K562 (cell line): ENCODE measurements at regions not wholly inside any gene's neighbourhood (a gene's known extent, or its start where the extent isn't known, plus 50 kb on each side); places are given as distances from the start of the nearest gene placed in this dataset.

Experiments
- ATAC-seq: fragments of 200-7000 bp; cut with Tn5 transposase; 3 replicates; pipeline ENCODE4 v1.9.1; 2020; ENCODE audit warnings: moderate library complexity
- BruUV-seq: library from RNA; stranded (reverse); fragments of 400-500 nt; replicated peaks from 2 replicates; lab custom pipeline; 2021; lab: Mats Ljungman, UMichigan
- CTCF ChIA-PET: fragments of 300-600 bp; formaldehyde crosslinking; extraction: SDS; loops from one replicate; lab custom pipeline; 2021; ENCODE audit warnings: low intra/inter-chr PET ratio; lab: Yijun Ruan, JAX
- POLR2A ChIA-PET: fragments of 300-600, 350-650 bp; sonication (Branson Sonifier 250); formaldehyde crosslinking; extraction: SDS; loops from one replicate; lab custom pipeline; 2021; ENCODE audit warnings: antibody characterized with exemption, inconsistent platforms; lab: Yijun Ruan, JAX
- DNase-seq, 4 experiments: peaks; one replicate each; pipeline versions ENCODE4 v3.0.0 to v3.0.0-alpha.2; 2011 to 2018; ENCODE audit warnings: low spot score in 3 of 4, mixed read lengths in 3 of 4; ENCODE audit errors: extremely low read depth in 1 of 4
- FAIRE-seq: peaks from 2 replicates; lab custom pipeline; 2011; peaks lifted over from hg19 to GRCh38; lab: Jason Lieb, UNC
- H2AFZ ChIP-seq: 2 replicates; pipeline ENCODE4 v1.6.0; 2011; ENCODE audit warnings: low read depth, low read length, control low read depth, inconsistent platforms
- H3K27ac ChIP-seq: fragments of 200-600 bp; 3 replicates; pipeline ENCODE4 v1.8.0; 2011; ENCODE audit warnings: low read depth, mild to moderate bottlenecking, control low read depth, inconsistent platforms, low read length, moderate library complexity, mixed read lengths; ENCODE audit errors: extremely low read depth
- H3K27me3 ChIP-seq, 2 experiments: fragments of 300-600 bp in 1 of 2; 2 replicates in 1 of 2; 3 replicates in 1 of 2; pipeline versions ENCODE4 v1.6.0 to v1.8.0; 2011; ENCODE audit warnings: inconsistent platforms in 2 of 2, low read length in 2 of 2, mild to moderate bottlenecking in 1 of 2, mixed read lengths in 1 of 2, moderate library complexity in 1 of 2; ENCODE audit not compliant: control insufficient read depth in 2 of 2, insufficient read depth in 2 of 2
- H3K36me3 ChIP-seq: fragments of 300-600 bp; 3 replicates; pipeline ENCODE4 v1.8.0; 2011; ENCODE audit warnings: mild to moderate bottlenecking, low read length, inconsistent platforms; ENCODE audit not compliant: control insufficient read depth, insufficient read depth
- H3K4me1 ChIP-seq, 2 experiments: fragments of 200-600 bp in 1 of 2; replicated peaks in 1 of 2; 2 replicates in 1 of 2; 3 replicates in 1 of 2; pipeline versions ENCODE4 v1.5.1 to v1.8.0; 2011; ENCODE audit warnings: inconsistent platforms in 2 of 2, low read length in 2 of 2, mild to moderate bottlenecking in 1 of 2, mixed read lengths in 1 of 2, moderate library complexity in 1 of 2; ENCODE audit not compliant: control insufficient read depth in 2 of 2, insufficient read depth in 2 of 2
- H3K4me2 ChIP-seq: 2 replicates; pipeline ENCODE4 v1.6.1; 2011; ENCODE audit warnings: low read length, control low read depth, inconsistent platforms, mixed read lengths; ENCODE audit not compliant: insufficient read depth
- H3K4me3 ChIP-seq: fragments of 200-600 bp; sonication (generic), shearing (Covaris generic); 2 replicates; pipeline ENCODE4 v1.5.1; 2016; ENCODE audit warnings: control low read depth, inconsistent platforms
- H3K79me2 ChIP-seq: fragments of 200-600 bp; 3 replicates; pipeline ENCODE4 v1.8.0; 2011; ENCODE audit warnings: low read length, inconsistent platforms; ENCODE audit not compliant: control insufficient read depth, insufficient read depth
- H3K9ac ChIP-seq, 2 experiments: 2 replicates each; pipeline versions ENCODE4 v1.6.0 to v1.6.1; 2011; ENCODE audit warnings: low read depth in 2 of 2, low read length in 2 of 2, control low read depth in 1 of 2, inconsistent platforms in 1 of 2, mild to moderate bottlenecking in 1 of 2, mixed read lengths in 1 of 2; ENCODE audit not compliant: insufficient read depth in 1 of 2
- H3K9me1 ChIP-seq: one replicate; pipeline ENCODE4 v1.6.0; 2011; ENCODE audit warnings: inconsistent platforms, mild to moderate bottlenecking, low read length, moderate library complexity; ENCODE audit not compliant: control insufficient read depth, insufficient read depth
- H3K9me3 ChIP-seq: replicated peaks from 2 replicates; pipeline ENCODE4 v1.5.1; 2011; ENCODE audit warnings: low read depth, low read length, inconsistent platforms; ENCODE audit not compliant: control insufficient read depth, insufficient read depth
- H4K20me1 ChIP-seq: replicated peaks from 2 replicates; pipeline ENCODE4 v1.6.1; 2011; ENCODE audit warnings: low read length, inconsistent platforms, mixed read lengths; ENCODE audit not compliant: control insufficient read depth, insufficient read depth
- ADNP ChIP-seq: fragments of 200-800 bp; sonication (Bioruptor generic); IDR thresholded peaks from 2 replicates; pipeline ENCODE4 v1.6.1; 2016; ENCODE audit warnings: missing genetic modification characterization, missing compliant biosample characterization
- DACH1 ChIP-seq: fragments of 450-650 bp; IDR thresholded peaks from 2 replicates; pipeline ENCODE4 v1.6.1; 2018; ENCODE audit not compliant: partially characterized antibody
- FOSL1 ChIP-seq: fragments of 200-800 bp; sonication (Bioruptor generic); conservative IDR thresholded peaks from 2 replicates; pipeline ENCODE4 v1.6.1; 2016; ENCODE audit warnings: missing genetic modification characterization, missing compliant biosample characterization
- HDAC1 ChIP-seq, 2 experiments: fragments of 450-650 bp; IDR thresholded peaks; 2 replicates each; pipeline ENCODE4 v1.6.1; 2016 to 2017; ENCODE audit warnings: inconsistent platforms in 1 of 2, mild to moderate bottlenecking in 1 of 2, moderate library complexity in 1 of 2
- POU5F1 ChIP-seq: fragments of 150-350 bp; IDR thresholded peaks from 2 replicates; pipeline ENCODE4 v1.6.1; 2014; ENCODE audit warnings: borderline replicate concordance, low read length, low read depth, mild to moderate bottlenecking; ENCODE audit not compliant: partially characterized antibody
- RBM14 ChIP-seq: fragments of 200-400 bp; formaldehyde crosslinking; IDR thresholded peaks from 2 replicates; pipeline ENCODE4 v1.6.1; 2018; ENCODE audit warnings: low read depth, mild to moderate bottlenecking, low read length, moderate library complexity, borderline replicate concordance; ENCODE audit not compliant: insufficient read depth
- SNRNP70 ChIP-seq: fragments of 200-400 bp; formaldehyde crosslinking; optimal IDR thresholded peaks from 2 replicates; pipeline ENCODE3; 2017; ENCODE audit warnings: low read depth, low read length
- SUPT5H ChIP-seq: fragments of 450-650 bp; IDR thresholded peaks from 2 replicates; pipeline ENCODE4 v1.6.1; 2016
- ZBTB33 ChIP-seq: sonication (generic); formaldehyde crosslinking; IDR thresholded peaks from 2 replicates; pipeline ENCODE4 v1.8.1; 2023; ENCODE audit warnings: mild to moderate bottlenecking, missing genetic modification reagents
- ZNF76 ChIP-seq: fragments of 250-450 bp; sonication (Bioruptor Pico); IDR thresholded peaks from 2 replicates; pipeline ENCODE4 v1.4.0; 2020; ENCODE audit warnings: mild to moderate bottlenecking, moderate library complexity, borderline replicate concordance
- WGBS: fragments of 100-300 bp; shearing (Covaris generic); methylation state at CpG from one replicate; pipeline ENCODE4 v1.1.6; 2016; ENCODE audit warnings: low coverage, mixed read lengths; ENCODE audit not compliant: insufficient coverage; ENCODE audit errors: missing lambda C conversion rate; 5-methylcytosine and 5-hydroxymethylcytosine counted together
- in situ Hi-C: fragments of 300-500 bp; cut with MboI; formaldehyde crosslinking; loops from 4 replicates; pipeline ENCODE4 v1.15.0; 2018; ENCODE audit warnings: inconsistent platforms, mixed read lengths
- intact Hi-C: fragments of 100-400 bp; cut with micrococcal nuclease; formaldehyde crosslinking; loops from 2 replicates; pipeline ENCODE4 v1.14.2; 2022
- TF ChIP-seq, protein P1 (sequence below): sonication (generic); formaldehyde crosslinking; IDR thresholded peaks from 2 replicates; pipeline ENCODE4 v1.8.0; 2023; ENCODE audit warnings: missing genetic modification reagents, mild to moderate bottlenecking, borderline replicate concordance

GRCh38 chr2:34371711-34372110 is 772.6 kb upstream of the FAM98A start:
- CTCF ChIA-PET: no interaction called here

DNA sequence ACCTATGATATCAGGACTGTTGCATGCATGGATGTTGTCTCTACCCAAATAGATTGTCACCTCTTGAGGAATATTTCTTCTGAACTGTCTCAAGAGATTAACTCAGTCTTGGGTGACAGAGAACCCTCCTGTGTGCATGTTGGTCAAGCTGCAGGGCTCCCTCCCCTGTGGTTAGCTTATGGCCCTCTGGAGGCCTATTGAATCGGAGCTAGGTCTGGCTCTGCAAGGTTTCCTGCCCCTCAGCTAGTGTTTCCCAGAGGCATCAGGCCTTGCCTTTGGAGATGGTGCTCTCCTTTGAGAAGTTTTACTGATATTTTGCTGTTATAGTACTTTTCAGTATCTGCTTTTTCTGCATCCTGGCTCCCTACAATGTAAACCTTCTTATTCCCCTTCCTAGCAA is 769.2 kb upstream of the FAM98A start:
- FAIRE-seq: no peak
- Histone ChIP-seq H3K9me3 (no peaks in the 10 kb centered on the region), H3K27me3 (no peaks in the 10 kb centered on the region), H3K36me3 (no peaks in the 10 kb centered on the region), H2AFZ (no peak overlapping the region), H3K9me1 (no peaks in the 10 kb centered on the region), H3K79me2 (no peaks in the 10 kb centered on the region), H3K4me2 (no peak overlapping the region), H3K27ac (no peak overlapping the region), H3K9ac (no peak overlapping the region), H3K4me1 (no peaks in the 10 kb centered on the region), H3K4me3 (no peak overlapping the region), H4K20me1 (no peaks in the 10 kb centered on the region)
- 0% methylated on average over 1 of the region's 1 CpG for WGBS
- intact Hi-C loops (no loop called here), in situ Hi-C loops (no loop called here)
- ChIA-PET CTCF (no interaction called here), POLR2A (no interaction called here)
- ATAC-seq: no peak
- no TSS peak for BruUV-seq
- no peak for DNase-seq
- TF ChIP-seq, protein P1, sequence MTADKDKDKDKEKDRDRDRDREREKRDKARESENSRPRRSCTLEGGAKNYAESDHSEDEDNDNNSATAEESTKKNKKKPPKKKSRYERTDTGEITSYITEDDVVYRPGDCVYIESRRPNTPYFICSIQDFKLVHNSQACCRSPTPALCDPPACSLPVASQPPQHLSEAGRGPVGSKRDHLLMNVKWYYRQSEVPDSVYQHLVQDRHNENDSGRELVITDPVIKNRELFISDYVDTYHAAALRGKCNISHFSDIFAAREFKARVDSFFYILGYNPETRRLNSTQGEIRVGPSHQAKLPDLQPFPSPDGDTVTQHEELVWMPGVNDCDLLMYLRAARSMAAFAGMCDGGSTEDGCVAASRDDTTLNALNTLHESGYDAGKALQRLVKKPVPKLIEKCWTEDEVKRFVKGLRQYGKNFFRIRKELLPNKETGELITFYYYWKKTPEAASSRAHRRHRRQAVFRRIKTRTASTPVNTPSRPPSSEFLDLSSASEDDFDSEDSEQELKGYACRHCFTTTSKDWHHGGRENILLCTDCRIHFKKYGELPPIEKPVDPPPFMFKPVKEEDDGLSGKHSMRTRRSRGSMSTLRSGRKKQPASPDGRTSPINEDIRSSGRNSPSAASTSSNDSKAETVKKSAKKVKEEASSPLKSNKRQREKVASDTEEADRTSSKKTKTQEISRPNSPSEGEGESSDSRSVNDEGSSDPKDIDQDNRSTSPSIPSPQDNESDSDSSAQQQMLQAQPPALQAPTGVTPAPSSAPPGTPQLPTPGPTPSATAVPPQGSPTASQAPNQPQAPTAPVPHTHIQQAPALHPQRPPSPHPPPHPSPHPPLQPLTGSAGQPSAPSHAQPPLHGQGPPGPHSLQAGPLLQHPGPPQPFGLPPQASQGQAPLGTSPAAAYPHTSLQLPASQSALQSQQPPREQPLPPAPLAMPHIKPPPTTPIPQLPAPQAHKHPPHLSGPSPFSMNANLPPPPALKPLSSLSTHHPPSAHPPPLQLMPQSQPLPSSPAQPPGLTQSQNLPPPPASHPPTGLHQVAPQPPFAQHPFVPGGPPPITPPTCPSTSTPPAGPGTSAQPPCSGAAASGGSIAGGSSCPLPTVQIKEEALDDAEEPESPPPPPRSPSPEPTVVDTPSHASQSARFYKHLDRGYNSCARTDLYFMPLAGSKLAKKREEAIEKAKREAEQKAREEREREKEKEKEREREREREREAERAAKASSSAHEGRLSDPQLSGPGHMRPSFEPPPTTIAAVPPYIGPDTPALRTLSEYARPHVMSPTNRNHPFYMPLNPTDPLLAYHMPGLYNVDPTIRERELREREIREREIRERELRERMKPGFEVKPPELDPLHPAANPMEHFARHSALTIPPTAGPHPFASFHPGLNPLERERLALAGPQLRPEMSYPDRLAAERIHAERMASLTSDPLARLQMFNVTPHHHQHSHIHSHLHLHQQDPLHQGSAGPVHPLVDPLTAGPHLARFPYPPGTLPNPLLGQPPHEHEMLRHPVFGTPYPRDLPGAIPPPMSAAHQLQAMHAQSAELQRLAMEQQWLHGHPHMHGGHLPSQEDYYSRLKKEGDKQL (CRISPR knock-in tag): no peak
- TF ChIP-seq HDAC1 (IDR thresholded peaks at IDR 0.05) (no peak), ZBTB33 (CRISPR knock-in tag) (no peak), ADNP (tag) (no peak), SNRNP70 (no peak), POU5F1 (no peak), SUPT5H (no peak), FOSL1 (tag) (no peak)

More at GRCh38 chr2:34371711-34372110, 772.6 kb upstream of the FAM98A start:
- TF ChIP-seq RBM14 (no peak), ZNF76 (no peak), DACH1 (no peak)
- Histone ChIP-seq H3K4me3 (no peak overlapping the region), H3K9me3 (no peaks in the 10 kb centered on the region), H3K9ac (no peak overlapping the region), H4K20me1 (no peaks in the 10 kb centered on the region), H3K27me3 (no peaks in the 10 kb centered on the region), H3K36me3 (no peaks in the 10 kb centered on the region), H3K9me1 (no peaks in the 10 kb centered on the region), H3K27ac (no peak overlapping the region), H3K4me2 (no peak overlapping the region), H3K4me1 (no peaks in the 10 kb centered on the region), H3K79me2 (no peaks in the 10 kb centered on the region), H2AFZ (no peak overlapping the region)
- intact Hi-C loops: no loop called here
- no peak for ATAC-seq
- WGBS: 0% methylated on average over 3 of the region's 3 CpGs
- POLR2A ChIA-PET: no interaction called here
- BruUV-seq: no TSS peak
- no peak for DNase-seq
- FAIRE-seq: no peak
- in situ Hi-C loops: no loop called here
